ENCODE measurements at regions not wholly inside any gene's neighbourhood (a gene's known extent, or its start where the extent isn't known, plus 50 kb on each side); places are given as distances from the start of the nearest gene placed in this dataset.

GRCh38 chr11:45530111-45530510, 135.3 kb downstream of the CHST1 start:
- in situ Hi-C loops (cut with MboI; ENCODE audit: low pct_ligation_motif_present in 1 of 4, low pct_unique_long_range_greater_than_20kb in 1 of 4, low sequenced_read_pairs in 3 of 4) = no loop called here
- DNase-seq = no peak
- intact Hi-C loops (cut with DNase I; ENCODE audit: low total_unique reads) = no loop called here
- H3K4me3 ChIP-seq = no peak overlapping the region
- whole genome bisulfite sequencing, 2 donors (ENCODE audit: low coverage in 1 of 2) = 88 to 100% methylated on average over 1 to 2 of the region's 2 CpGs
- TF ChIP-seq EP300 (IDR thresholded peaks at IDR 0.05; ENCODE audit: low read depth) = no peak
- TF ChIP-seq POLR2A (IDR thresholded peaks at IDR 0.05) = no peak
- no peak for TF ChIP-seq CTCF (IDR thresholded peaks at IDR 0.05)
- TF ChIP-seq POLR2AphosphoS5 (IDR thresholded peaks at IDR 0.05) = no peak
- no peaks in the 10 kb centered on the region for H3K36me3 ChIP-seq
- no peaks in the 10 kb centered on the region for H3K4me1 ChIP-seq
- H3K27me3 ChIP-seq = no peaks in the 10 kb centered on the region
- no peaks in the 10 kb centered on the region for H3K9me3 ChIP-seq
- H3K27ac ChIP-seq = no peak overlapping the region

GRCh38 chr11:45528435-45528834, 137.0 kb downstream of the CHST1 start:
- no peak overlapping the region for H3K27ac ChIP-seq
- no peaks in the 10 kb centered on the region for H3K36me3 ChIP-seq
- H3K27me3 ChIP-seq = no peaks in the 10 kb centered on the region
- H3K4me3 ChIP-seq = no peak overlapping the region
- no peaks in the 10 kb centered on the region for H3K9me3 ChIP-seq
- DNase-seq = no peak
- intact Hi-C loops (cut with DNase I; ENCODE audit: low total_unique reads) = no loop called here
- TF ChIP-seq EP300 (IDR thresholded peaks at IDR 0.05; ENCODE audit: low read depth) (no peak), POLR2AphosphoS5 (IDR thresholded peaks at IDR 0.05) (no peak), POLR2A (IDR thresholded peaks at IDR 0.05) (no peak), CTCF (IDR thresholded peaks at IDR 0.05) (no peak)
- 84% methylated on average over 2 of the region's 2 CpGs; no CpG with 5 or more reads in 1 of the 2 donors for WGBS, 2 donors (ENCODE audit: low coverage in 1 of 2)
- H3K4me1 ChIP-seq = no peaks in the 10 kb centered on the region
- in situ Hi-C loops (cut with MboI; ENCODE audit: low pct_ligation_motif_present in 1 of 4, low pct_unique_long_range_greater_than_20kb in 1 of 4, low sequenced_read_pairs in 3 of 4) = loop anchor here in 1 of 4 donors (10.0 kb wide), 1 partner anchor 64 kb away; no protein-coding TSS in a partner anchor

- intact Hi-C loops (cut with DNase I; ENCODE audit: low total_unique reads) = no loop called here
- TF ChIP-seq CTCF (IDR thresholded peaks at IDR 0.05) (no peak), POLR2AphosphoS5 (IDR thresholded peaks at IDR 0.05) (no peak), EP300 (IDR thresholded peaks at IDR 0.05; ENCODE audit: low read depth) (no peak), POLR2A (IDR thresholded peaks at IDR 0.05) (no peak)
- no peak overlapping the region for H3K4me3 ChIP-seq
- no peaks in the 10 kb centered on the region for H3K4me1 ChIP-seq
- in situ Hi-C loops (cut with MboI; ENCODE audit: low pct_ligation_motif_present in 1 of 4, low pct_unique_long_range_greater_than_20kb in 1 of 4, low sequenced_read_pairs in 3 of 4) = loop anchor here in 1 of 4 donors (10.0 kb wide), 1 partner anchor 63 kb away; no protein-coding TSS in a partner anchor
- H3K36me3 ChIP-seq = no peaks in the 10 kb centered on the region
- DNase-seq = no peak
- WGBS, 2 donors (ENCODE audit: low coverage in 1 of 2) = 65 to 71% methylated on average over 1 of the region's 1 CpG
- no peaks in the 10 kb centered on the region for H3K9me3 ChIP-seq
- no peaks in the 10 kb centered on the region for H3K27me3 ChIP-seq
- no peak overlapping the region for H3K27ac ChIP-seq
These were observed 137.5 kb downstream of the CHST1 start for GRCh38 chr11:45527898-45528297.

- no peaks in the 10 kb centered on the region for H3K36me3 ChIP-seq
- in situ Hi-C loops (cut with MboI; ENCODE audit: low pct_ligation_motif_present in 1 of 4, low pct_unique_long_range_greater_than_20kb in 1 of 4, low sequenced_read_pairs in 3 of 4) = loop anchor here in 1 of 4 donors (10.0 kb wide), 1 partner anchor 61 kb away; no protein-coding TSS in a partner anchor
- no peaks in the 10 kb centered on the region for H3K27me3 ChIP-seq
- intact Hi-C loops (cut with DNase I; ENCODE audit: low total_unique reads) = no loop called here
- DNase-seq = no peak
- TF ChIP-seq CTCF (IDR thresholded peaks at IDR 0.05) = no peak
- no peak for TF ChIP-seq EP300 (IDR thresholded peaks at IDR 0.05; ENCODE audit: low read depth)
- no peak for TF ChIP-seq POLR2A (IDR thresholded peaks at IDR 0.05)
- TF ChIP-seq POLR2AphosphoS5 (IDR thresholded peaks at IDR 0.05) = no peak
- H3K9me3 ChIP-seq = no peaks in the 10 kb centered on the region
- H3K27ac ChIP-seq = no peak overlapping the region
- H3K4me3 ChIP-seq = no peak overlapping the region
- H3K4me1 ChIP-seq = no peaks in the 10 kb centered on the region
- WGBS, 2 donors (ENCODE audit: low coverage in 1 of 2) = 22 to 26% methylated on average over 2 to 3 of the region's 3 CpGs
These were observed 140.0 kb downstream of the CHST1 start for GRCh38 chr11:45525393-45525792.
